SK-N-SH (cell line): ENCODE measurements at regions not wholly inside any gene's neighbourhood (a gene's known extent, or its start where the extent isn't known, plus 50 kb on each side); places are given as distances from the start of the nearest gene placed in this dataset.

Experiments used
- EZH2phosphoT487 ChIP-seq: fragments of 200-600 bp; sonication (generic); IDR thresholded peaks from 2 replicates; pipeline ENCODE4 v1.6.1; 2017; ENCODE audit warnings: low read depth, mixed run types, mild to moderate bottlenecking, antibody characterized with exemption, moderate library complexity, borderline replicate concordance
- TEAD4 ChIP-seq: IDR thresholded peaks from 2 replicates; pipeline ENCODE4 v1.4.0; 2012; ENCODE audit warnings: mild to moderate bottlenecking, borderline replicate concordance; ENCODE audit not compliant: insufficient read depth
- TF ChIP-seq, protein P1 (sequence below): IDR thresholded peaks from 2 replicates; pipeline ENCODE4 v1.4.0; 2012; ENCODE audit warnings: low read depth, borderline replicate concordance

DNA sequence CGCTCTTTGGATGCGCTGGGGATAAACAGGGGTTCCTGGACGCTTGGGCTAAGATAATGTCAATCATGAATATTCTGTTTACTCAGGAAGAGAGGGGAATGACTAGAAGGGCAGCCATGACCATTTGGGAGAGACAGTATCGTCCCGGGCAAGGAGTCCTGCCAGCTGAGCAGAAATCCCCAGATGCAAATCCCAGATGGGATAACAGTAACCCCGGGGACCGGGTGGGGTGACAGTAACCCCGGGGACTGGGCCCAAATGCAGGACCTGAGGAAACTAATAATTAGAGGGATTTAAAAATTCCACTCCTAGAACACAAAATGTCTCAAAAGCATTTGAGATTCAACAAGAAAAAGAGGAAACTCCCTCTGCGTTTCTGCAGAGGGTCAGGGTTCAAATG, 189.0 kb upstream of the PPP1R26 start:
- TF ChIP-seq, protein P1, sequence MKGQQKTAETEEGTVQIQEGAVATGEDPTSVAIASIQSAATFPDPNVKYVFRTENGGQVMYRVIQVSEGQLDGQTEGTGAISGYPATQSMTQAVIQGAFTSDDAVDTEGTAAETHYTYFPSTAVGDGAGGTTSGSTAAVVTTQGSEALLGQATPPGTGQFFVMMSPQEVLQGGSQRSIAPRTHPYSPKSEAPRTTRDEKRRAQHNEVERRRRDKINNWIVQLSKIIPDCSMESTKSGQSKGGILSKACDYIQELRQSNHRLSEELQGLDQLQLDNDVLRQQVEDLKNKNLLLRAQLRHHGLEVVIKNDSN: no peak
- TF ChIP-seq TEAD4: no peak
- TF ChIP-seq EZH2phosphoT487: no peak
